Endodermal cell (in vitro differentiated cells): ENCODE measurements at regions not wholly inside any gene's neighbourhood (a gene's known extent, or its start where the extent isn't known, plus 50 kb on each side); places are given as distances from the start of the nearest gene placed in this dataset.
"Not testable (repeated sequence)": the region's sequence is repeated elsewhere in the genome, so short reads cannot be mapped to it uniquely, and the experiment has no call there.

Experiments
- DNase-seq: peaks from one replicate; pipeline ENCODE4 v3.0.0-alpha.2; 2017
- H3K27ac ChIP-seq: 2 replicates; pipeline ENCODE4 v1.5.1; 2013; ENCODE audit warnings: mild to moderate bottlenecking, low read depth, low read length, moderate library complexity
- H3K27me3 ChIP-seq: 2 replicates; pipeline ENCODE4 v1.6.1; 2013; ENCODE audit warnings: mild to moderate bottlenecking, low read length, moderate library complexity; ENCODE audit not compliant: insufficient read depth, control insufficient read depth, poor library complexity, severe bottlenecking
- H3K36me3 ChIP-seq: 2 replicates; pipeline ENCODE4 v1.7.0; 2013; ENCODE audit warnings: mild to moderate bottlenecking, low read length, moderate library complexity; ENCODE audit not compliant: control insufficient read depth, insufficient read depth
- H3K4me1 ChIP-seq: one replicate; pipeline ENCODE4 v1.7.0; 2013; ENCODE audit warnings: low read length; ENCODE audit not compliant: control insufficient read depth, insufficient read depth
- H3K4me3 ChIP-seq: 2 replicates; pipeline ENCODE4 v1.5.1; 2013; ENCODE audit warnings: mild to moderate bottlenecking, low read length, moderate library complexity
- H3K9ac ChIP-seq: 2 replicates; pipeline ENCODE4 v1.6.1; 2013; ENCODE audit warnings: mild to moderate bottlenecking, low read length, moderate library complexity; ENCODE audit not compliant: poor library complexity, severe bottlenecking; ENCODE audit errors: extremely low read depth
- H3K9me3 ChIP-seq: 2 replicates; pipeline ENCODE4 v1.6.1; 2013; ENCODE audit warnings: mild to moderate bottlenecking, low read length, moderate library complexity; ENCODE audit not compliant: control insufficient read depth
- H3K27ac Mint-ChIP-seq: 2 replicates; pipeline ENCODE4 v1.8.0; 2020; ENCODE audit warnings: mixed read lengths
- H3K27me3 Mint-ChIP-seq: 2 replicates; pipeline ENCODE4 v1.8.0; 2021; ENCODE audit warnings: mild to moderate bottlenecking, mixed read lengths; ENCODE audit not compliant: insufficient read depth
- H3K36me3 Mint-ChIP-seq: 2 replicates; pipeline ENCODE4 v1.8.0; 2020; ENCODE audit warnings: low read depth, mixed read lengths
- H3K4me1 Mint-ChIP-seq: 2 replicates; pipeline ENCODE4 v1.8.0; 2020; ENCODE audit warnings: mixed read lengths
- H3K4me3 Mint-ChIP-seq: 2 replicates; pipeline ENCODE4 v1.8.0; 2020; ENCODE audit warnings: mild to moderate bottlenecking, moderate library complexity, mixed read lengths
- H3K9me3 Mint-ChIP-seq: 2 replicates; pipeline ENCODE4 v1.8.0; 2020; ENCODE audit warnings: mild to moderate bottlenecking, mixed read lengths
- WGBS, 2 experiments: methylation state at CpG; one replicate each; pipeline versions ENCODE4 v1.1.5 to v1.1.7; 2013; ENCODE audit warnings: missing lambda C conversion rate in 2 of 2, mixed read lengths in 1 of 2; ENCODE audit not compliant: insufficient coverage in 1 of 2, insufficient read length in 1 of 2; 5-methylcytosine and 5-hydroxymethylcytosine counted together
- TF ChIP-seq, protein P1 (sequence below): fragments of 200-600 bp; sonication (generic); conservative IDR thresholded peaks from 2 replicates; pipeline ENCODE4 v1.5.0; 2021; ENCODE audit warnings: antibody characterized with exemption, mild to moderate bottlenecking

DNA sequence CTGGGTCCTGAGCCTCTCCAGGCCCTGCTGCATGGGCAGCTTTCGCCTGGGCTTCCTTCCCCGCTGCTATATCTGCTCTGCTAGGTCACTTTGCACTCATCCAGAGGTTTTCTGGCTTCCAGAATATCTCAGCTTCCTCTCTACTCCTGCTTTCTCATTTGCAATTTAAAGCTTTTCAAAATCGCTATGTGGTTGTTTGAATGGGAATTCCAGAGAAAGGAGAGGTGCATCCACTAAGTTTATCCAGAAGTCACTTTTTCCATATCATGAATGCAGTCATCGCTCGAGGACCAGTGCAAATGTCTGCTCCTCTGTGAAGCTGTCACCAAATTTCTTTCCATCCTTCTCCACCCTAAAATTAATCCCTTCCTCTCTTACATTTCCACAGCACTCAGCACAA lies 61.2 kb downstream of the SOD2 start:
- no peaks in the 10 kb centered on the region for H3K4me1 Mint-ChIP-seq
- H3K9ac ChIP-seq: no peak overlapping the region
- H3K4me3 ChIP-seq: no peak overlapping the region
- H3K4me3 Mint-ChIP-seq: no peak overlapping the region
- no peaks in the 10 kb centered on the region for H3K36me3 ChIP-seq
- no peaks in the 10 kb centered on the region for H3K4me1 ChIP-seq
- H3K36me3 Mint-ChIP-seq: no peaks in the 10 kb centered on the region
- DNase-seq: no peak
- no peaks in the 10 kb centered on the region for H3K27me3 ChIP-seq
- no peak overlapping the region for H3K27ac ChIP-seq
- no peaks in the 10 kb centered on the region for H3K27me3 Mint-ChIP-seq
- no peak overlapping the region for H3K27ac Mint-ChIP-seq
- peaks cover 4% of the 10 kb centered on the region for H3K9me3 ChIP-seq
- 86 to 96% methylated on average over 3 to 5 of the region's 5 CpGs for WGBS, 2 experiments
- H3K9me3 Mint-ChIP-seq: no peaks in the 10 kb centered on the region
- TF ChIP-seq, protein P1, sequence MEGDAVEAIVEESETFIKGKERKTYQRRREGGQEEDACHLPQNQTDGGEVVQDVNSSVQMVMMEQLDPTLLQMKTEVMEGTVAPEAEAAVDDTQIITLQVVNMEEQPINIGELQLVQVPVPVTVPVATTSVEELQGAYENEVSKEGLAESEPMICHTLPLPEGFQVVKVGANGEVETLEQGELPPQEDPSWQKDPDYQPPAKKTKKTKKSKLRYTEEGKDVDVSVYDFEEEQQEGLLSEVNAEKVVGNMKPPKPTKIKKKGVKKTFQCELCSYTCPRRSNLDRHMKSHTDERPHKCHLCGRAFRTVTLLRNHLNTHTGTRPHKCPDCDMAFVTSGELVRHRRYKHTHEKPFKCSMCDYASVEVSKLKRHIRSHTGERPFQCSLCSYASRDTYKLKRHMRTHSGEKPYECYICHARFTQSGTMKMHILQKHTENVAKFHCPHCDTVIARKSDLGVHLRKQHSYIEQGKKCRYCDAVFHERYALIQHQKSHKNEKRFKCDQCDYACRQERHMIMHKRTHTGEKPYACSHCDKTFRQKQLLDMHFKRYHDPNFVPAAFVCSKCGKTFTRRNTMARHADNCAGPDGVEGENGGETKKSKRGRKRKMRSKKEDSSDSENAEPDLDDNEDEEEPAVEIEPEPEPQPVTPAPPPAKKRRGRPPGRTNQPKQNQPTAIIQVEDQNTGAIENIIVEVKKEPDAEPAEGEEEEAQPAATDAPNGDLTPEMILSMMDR: no peak

DNA sequence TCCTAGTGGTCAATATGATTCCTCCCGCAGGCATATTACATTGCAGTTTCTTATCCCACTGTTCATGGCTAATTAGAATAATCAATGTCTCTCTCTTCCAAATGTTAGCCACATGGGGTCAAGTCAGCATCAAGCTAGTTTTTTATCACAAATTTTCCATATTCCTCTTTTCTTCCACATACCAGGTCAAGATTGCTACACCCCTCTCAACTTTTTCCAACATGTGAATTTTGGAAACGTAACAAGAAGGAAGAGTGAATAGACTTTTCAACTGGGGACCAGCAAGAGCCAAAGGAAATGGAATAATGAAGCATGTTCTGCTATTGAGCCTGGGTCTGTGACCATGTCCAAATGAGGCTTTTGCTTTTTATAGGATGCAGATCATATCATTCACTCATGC lies 65.1 kb downstream of the SOD2 start:
- H3K27me3 ChIP-seq: no peaks in the 10 kb centered on the region
- H3K4me3 Mint-ChIP-seq: no peak overlapping the region
- no peak overlapping the region for H3K27ac Mint-ChIP-seq
- H3K27me3 Mint-ChIP-seq: no peaks in the 10 kb centered on the region
- no peaks in the 10 kb centered on the region for H3K4me1 ChIP-seq
- no peaks in the 10 kb centered on the region for H3K36me3 Mint-ChIP-seq
- H3K9me3 Mint-ChIP-seq: no peaks in the 10 kb centered on the region
- H3K36me3 ChIP-seq: no peaks in the 10 kb centered on the region
- 94 to 100% methylated on average over 1 to 2 of the region's 2 CpGs for WGBS, 2 experiments
- TF ChIP-seq, protein P1: no peak
- no peak for DNase-seq
- H3K4me1 Mint-ChIP-seq: no peaks in the 10 kb centered on the region
- no peak overlapping the region for H3K27ac ChIP-seq
- no peak overlapping the region for H3K4me3 ChIP-seq
- no peak overlapping the region for H3K9ac ChIP-seq
- H3K9me3 ChIP-seq: peaks cover 4% of the 10 kb centered on the region

DNA sequence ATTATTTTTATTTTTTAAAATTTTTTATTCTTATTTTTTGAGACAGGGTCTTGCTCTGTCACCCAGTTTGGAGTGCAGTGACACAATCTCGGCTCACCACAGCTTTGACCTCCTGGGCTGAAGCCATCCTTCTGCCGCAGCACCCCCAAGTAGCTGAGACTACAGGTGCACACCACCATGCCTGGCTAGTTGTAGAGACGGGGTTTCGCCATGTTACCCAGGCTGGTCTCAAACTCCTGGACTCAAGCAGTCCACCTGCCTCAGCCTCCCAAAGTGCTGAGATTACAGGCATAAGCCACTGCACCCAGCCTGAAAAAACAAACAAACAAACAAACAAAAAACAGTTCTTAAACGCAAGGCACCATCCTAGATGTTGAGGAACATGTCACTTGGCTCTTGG lies 66.5 kb downstream of the SOD2 start:
- not testable (repeated sequence) for H3K36me3 ChIP-seq, H3K4me3 ChIP-seq, H3K9ac ChIP-seq, H3K9me3 ChIP-seq, H3K27ac ChIP-seq, H3K36me3 Mint-ChIP-seq, H3K4me3 Mint-ChIP-seq, H3K27ac Mint-ChIP-seq, H3K27me3 Mint-ChIP-seq, H3K9me3 Mint-ChIP-seq, H3K27me3 ChIP-seq, DNase-seq, H3K4me1 Mint-ChIP-seq, H3K4me1 ChIP-seq
- WGBS, 2 experiments: 87 to 93% methylated on average over 4 to 5 of the region's 5 CpGs

DNA sequence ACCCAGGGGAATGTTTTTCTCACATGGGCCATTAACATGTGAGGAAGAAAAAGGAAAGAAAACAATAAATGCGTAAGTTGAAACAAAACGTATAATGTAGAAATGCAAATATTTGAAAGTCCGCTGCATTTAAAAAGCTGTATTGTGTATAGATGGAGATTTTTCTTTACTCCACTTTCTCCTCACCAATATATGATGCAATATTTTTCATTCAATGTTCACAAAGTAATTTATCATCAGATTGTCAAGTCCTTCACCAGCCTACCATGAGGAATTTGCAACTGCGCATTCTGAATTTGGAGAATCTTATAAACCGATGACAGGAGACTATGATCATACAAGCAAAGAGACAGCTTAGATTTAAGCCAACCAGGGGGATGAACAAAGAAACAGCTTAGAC lies 69.9 kb downstream of the SOD2 start:
- H3K27me3 ChIP-seq: no peaks in the 10 kb centered on the region
- peaks cover 1% of the 10 kb centered on the region for H3K9me3 ChIP-seq
- H3K9me3 Mint-ChIP-seq: peaks cover 3% of the 10 kb centered on the region
- H3K9ac ChIP-seq: no peak overlapping the region
- 96 to 100% methylated on average over 3 to 5 of the region's 5 CpGs for WGBS, 2 experiments
- no peaks in the 10 kb centered on the region for H3K4me1 Mint-ChIP-seq
- no peak overlapping the region for H3K4me3 Mint-ChIP-seq
- no peak for DNase-seq
- H3K4me1 ChIP-seq: no peaks in the 10 kb centered on the region
- TF ChIP-seq, protein P1: no peak
- no peaks in the 10 kb centered on the region for H3K36me3 ChIP-seq
- H3K27ac ChIP-seq: no peak overlapping the region
- no peaks in the 10 kb centered on the region for H3K27me3 Mint-ChIP-seq
- no peaks in the 10 kb centered on the region for H3K36me3 Mint-ChIP-seq
- no peak overlapping the region for H3K4me3 ChIP-seq
- no peak overlapping the region for H3K27ac Mint-ChIP-seq
